GM12873 (cell line): ENCODE measurements at regions not wholly inside any gene's neighbourhood (a gene's known extent, or its start where the extent isn't known, plus 50 kb on each side); places are given as distances from the start of the nearest gene placed in this dataset.

Source experiments
- CTCF ChIP-seq: IDR thresholded peaks from 2 replicates; pipeline ENCODE4 v1.5.1; 2012; ENCODE audit warnings: low read depth, mild to moderate bottlenecking, moderate library complexity, low read length, control low read depth; ENCODE audit not compliant: insufficient read depth; ENCODE audit errors: missing control alignments

GRCh38 chr18:28522236-28522635, 345.3 kb upstream of the CDH2 start:
- no peak for TF ChIP-seq CTCF

GRCh38 chr18:28519997-28520396, 343.1 kb upstream of the CDH2 start:
- TF ChIP-seq CTCF, result no peak

- TF ChIP-seq CTCF, result no peak
These were observed 337.8 kb upstream of the CDH2 start for GRCh38 chr18:28514699-28515098.

GRCh38 chr18:28512357-28512756, 335.4 kb upstream of the CDH2 start:
- TF ChIP-seq CTCF, result no peak

- TF ChIP-seq CTCF, result no peak
These were observed 334.5 kb upstream of the CDH2 start for GRCh38 chr18:28511413-28511821.

- no peak for TF ChIP-seq CTCF
These were observed 333.3 kb upstream of the CDH2 start for GRCh38 chr18:28510210-28510609.

- no peak for TF ChIP-seq CTCF
These were observed 327.1 kb upstream of the CDH2 start for GRCh38 chr18:28504066-28504465.
